ENCODE measurements at regions not wholly inside any gene's neighbourhood (a gene's known extent, or its start where the extent isn't known, plus 50 kb on each side); places are given as distances from the start of the nearest gene placed in this dataset.
"Not testable (repeated sequence)": the region's sequence is repeated elsewhere in the genome, so short reads cannot be mapped to it uniquely, and the experiment has no call there.

DNA sequence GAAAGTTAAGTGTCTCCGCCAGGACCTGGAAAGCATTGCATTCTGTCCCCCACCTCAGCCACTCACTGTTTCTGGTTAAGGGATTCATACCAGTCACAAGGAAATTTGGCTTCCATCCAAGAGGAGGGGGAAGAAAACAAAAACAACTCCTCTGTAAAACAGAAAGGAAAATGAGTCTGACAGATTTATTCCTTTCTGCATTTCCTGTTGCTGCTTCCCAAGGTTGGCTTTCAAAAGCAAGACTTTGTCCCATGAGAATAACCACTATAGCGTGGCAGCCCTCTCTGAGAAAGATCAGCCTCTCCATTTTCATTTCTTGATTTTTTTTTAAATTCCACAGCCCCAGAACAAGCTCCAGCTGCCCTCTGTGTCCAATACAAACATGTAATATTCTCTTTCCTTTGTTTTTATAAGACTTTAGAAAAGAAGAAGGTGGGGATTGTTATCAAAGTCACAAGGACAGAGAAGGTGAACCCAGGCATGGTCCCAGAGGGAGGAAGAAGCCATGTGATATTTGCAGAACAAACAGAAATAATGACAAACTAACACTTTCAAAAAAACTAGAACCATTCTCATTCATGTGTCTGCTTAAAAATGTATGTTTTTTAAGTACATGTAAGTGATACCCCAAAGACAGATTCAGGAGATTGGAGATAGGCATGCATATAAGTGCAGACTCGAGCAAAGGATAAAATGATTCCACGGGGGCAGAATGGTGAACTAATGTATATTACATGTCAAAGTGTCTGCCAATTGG is 90.7 kb upstream of the DCLK2 start:
- DNase-seq = no peak

DNA sequence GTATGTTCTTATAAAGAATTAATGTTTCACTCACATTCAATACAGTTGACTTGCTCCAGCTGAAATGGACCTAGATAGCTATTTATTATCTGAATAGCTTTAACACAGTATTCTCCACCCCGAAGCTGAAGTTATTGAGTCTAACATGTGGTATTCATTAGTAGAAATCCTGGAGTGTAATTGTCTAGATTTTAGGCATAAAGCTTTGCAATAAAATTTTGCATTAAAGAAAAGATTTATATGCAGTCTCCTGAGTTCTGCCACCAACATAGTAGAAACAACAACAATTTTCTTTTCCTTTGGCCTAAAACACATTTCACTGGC is 90.2 kb upstream of the DCLK2 start:
- no peak for DNase-seq

DNA sequence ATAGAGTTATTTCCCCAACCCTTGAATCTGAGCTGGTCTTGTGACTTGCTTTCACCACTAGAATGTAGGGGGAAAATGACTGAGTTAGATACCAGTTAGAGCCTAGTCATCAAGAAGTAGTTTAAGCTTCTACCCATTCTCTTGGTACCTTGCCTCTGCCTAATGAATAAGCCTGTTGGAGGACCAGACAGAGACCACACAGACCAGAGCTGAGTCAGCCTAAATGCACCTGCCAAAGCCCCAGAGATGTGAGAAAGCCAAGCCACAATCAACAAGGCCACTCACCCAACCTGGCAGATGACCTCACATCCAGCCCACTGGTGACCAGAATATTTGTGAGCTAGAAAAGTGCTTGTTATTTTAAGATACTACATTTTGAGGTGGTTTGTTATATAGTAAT is 85.2 kb upstream of the DCLK2 start:
- DNase-seq = no peak

DNA sequence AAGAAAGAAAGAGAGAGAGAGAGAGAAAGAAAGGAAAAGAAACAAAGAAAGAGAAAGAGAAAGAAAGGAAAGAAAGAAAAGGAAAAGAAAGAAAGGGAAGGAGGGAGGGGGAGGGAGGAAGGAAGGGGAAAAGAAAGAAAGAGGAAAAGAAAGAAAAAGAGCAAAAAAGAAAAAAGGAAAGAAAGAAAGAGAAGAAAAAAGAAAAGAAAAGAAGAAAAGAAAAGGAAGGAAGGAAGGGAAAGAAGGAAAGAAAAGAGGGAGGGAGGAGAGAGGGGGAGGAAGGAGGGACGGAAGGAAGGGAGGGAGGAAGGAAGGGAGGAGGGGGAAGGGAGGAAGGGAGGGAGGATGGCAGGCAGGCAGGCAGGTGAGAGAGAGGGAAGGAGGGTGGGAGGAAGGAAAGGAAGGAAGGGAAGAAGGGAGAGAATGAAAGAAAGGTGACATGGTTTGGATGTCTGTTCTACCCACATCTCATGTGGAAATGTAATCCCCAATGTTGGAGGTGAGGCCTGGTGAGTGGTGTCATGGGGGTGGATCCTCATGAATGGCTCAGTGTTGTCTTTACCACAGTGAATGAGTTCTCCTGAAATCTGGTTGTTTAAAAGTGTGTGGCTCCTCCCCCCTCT is 83.0 kb upstream of the DCLK2 start:
- DNase-seq = no peak

DNA sequence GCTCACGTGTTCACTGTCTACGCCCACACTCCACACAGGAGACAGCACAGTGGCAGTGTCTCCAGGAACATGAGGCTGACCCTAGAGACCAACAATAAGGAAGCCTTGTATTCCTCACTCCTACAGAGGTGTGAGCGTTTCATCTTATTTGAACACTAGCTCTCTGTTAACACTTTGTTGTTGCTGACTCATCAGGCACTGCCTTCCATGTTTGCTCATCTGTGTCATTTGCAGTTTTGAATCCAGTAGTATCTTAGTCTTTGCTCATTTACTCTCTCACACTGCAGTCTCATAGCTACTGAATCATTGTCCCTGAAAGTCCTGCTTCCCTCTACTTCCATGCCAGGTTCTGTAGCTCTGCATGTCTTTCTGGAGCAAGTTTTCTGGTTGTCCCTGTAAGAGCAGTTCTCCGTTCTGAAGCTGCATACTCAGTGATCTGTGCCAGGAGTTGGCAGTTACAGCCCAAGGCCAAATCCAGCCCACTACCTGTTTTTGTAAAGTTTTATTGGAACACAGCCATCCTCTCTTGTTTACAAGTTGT is 80.3 kb upstream of the DCLK2 start:
- no peak for DNase-seq

DNA sequence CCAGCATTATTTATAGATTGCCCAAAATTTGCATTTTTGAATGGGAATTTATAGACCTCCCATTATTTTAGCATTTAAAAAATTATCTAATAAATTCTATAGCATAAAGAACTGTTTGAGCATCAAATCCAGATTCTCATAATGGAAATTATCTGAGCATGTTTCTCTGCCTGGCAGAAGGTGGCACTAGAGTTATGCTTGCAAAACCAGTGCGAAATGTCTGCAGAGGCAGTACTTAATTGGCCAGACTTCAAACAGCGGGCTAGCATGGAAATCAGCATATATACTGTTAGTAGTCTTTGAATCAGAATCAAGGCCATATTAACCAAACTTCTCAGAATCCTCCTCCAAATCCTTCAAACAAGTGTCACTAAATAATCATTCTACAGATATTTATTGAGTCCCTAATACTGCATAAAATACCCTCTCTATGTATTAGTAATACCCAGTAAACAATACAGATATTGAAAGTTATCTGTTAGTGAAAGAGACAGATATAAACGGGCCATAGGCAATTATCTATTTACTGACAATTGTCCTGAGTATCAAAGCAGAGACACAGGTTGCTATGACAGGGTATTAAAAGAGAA is 78.7 kb upstream of the DCLK2 start:
- DNase-seq = no peak

DNA sequence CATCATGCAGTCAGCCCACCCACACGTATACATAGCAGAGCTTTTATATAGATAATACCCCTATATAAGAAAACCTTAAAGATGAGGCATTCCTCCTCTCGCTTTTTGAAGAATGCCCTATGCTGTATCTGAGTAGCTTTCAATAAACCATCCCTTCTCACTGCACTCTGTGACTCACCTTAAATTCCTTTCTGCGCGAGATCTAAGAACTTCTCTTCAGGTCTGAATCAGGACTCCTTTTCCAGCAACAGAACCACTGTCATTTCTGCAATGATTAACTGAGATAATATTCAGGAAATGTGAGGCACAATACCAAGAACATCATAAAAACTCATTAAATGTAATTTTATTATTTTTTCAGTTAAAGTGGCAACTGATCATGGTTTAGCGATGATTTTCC is 76.4 kb upstream of the DCLK2 start:
- DNase-seq = no peak

DNA sequence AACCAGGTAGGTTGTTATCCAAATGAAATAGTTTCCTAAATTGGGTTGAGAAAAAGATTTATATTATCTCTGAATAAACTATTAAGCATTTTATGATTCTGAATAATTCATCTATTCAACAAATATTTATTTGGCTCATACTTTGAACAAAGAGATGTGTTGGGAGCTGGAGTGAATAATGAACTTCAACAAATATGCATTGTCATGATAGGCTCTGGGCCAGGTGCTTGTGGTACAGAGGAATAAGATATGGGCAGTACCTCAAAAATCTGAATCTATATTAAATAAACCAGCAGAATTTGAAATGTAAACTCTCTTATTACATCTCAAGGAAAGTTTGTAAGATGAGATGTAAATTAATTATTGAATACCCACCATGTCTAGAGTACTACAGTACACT is 75.7 kb upstream of the DCLK2 start:
- DNase-seq = no peak

DNA sequence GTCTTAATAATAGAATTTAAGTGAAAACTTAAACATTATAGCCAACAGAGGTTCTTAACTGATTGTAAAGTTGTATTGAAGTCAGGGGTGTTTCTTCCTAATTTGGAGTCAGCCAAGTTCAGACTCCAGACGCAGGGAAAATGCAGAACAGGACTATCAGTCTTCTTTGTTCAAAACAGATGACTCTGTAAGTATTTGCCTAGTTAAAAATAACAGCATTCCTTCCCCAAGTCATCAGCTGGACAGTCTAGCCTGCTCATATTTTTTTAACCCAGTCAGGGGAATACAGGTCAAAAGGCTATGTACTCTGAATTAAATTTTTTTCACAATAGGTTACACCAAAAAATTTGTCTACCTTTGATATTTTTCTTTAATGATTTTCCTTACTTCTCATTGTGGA is 73.8 kb upstream of the DCLK2 start:
- no peak for DNase-seq

DNA sequence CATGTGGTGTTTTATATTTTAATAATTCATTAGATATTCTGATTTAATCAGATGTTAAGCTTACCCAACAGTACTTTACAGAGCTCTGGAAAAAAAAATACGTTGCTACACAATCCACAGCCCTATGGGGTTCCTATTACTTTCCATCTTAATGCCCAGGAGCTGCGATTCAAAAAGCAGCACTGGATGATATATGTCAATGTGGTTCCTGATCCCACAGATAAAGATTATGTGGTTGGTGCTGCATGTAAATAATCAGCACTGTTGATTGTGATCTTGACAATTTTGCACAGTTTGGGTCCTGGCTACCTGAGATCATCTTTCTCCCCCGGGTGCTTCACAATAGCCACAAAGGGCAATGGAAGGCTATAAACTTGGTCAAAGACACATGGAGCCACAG is 72.7 kb upstream of the DCLK2 start:
- DNase-seq = no peak

DNA sequence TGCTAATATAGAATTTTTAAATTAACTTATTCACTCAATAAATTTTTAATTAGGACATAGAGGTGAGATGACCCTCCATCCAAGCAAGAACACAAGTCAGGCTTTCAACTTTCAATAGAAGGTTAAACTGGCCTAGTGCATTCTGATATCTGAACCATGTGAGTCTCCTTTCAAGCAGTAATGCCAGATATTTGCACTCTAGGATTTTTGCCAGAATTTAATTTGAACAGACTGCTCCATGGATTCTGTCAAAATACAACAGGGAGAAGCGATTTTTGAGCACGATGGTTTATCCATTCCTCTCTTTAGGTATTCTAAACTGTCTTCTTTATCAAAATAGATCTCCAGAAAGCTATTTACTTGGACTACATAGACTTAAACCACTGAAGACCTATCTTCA is 72.0 kb upstream of the DCLK2 start:
- DNase-seq = no peak

DNA sequence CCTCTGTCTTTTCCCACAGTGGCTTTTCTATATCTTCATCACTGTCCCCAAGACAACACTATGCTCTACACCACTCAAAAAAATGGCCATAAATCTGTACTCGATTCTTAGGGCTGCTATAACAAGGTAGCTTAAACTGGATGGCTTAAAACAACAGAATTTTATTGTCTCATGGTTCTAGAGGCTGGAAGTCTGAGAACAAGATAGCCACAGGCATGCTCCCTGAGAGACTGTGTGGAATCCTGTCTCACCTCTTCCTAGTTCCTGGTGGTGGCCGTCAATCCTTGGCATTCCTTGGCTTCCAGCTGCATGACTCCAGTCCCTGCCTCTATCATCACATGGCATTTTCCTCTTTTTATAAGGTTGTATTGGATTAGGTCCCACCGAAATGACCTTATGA is 70.7 kb upstream of the DCLK2 start:
- no peak for DNase-seq

DNA sequence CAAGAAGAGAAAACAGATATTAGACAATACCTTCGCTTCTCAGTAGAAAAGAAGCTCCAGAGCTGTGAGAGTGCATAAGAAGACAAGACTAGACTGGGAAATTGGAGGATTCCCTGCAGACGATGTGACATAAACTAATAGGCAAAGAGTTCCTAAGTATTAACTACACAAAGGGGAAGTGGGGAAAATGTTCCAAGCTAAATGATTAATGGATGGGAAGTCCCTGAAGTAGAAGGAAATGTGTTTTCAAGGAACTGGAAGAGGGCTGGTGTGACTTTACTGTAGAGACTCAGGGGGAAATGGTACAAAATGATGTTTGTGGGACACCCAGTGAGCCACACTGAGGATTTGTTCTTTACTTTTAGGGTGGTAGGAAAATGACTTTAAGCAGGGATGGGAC is 69.7 kb upstream of the DCLK2 start:
- no peak for DNase-seq

DNA sequence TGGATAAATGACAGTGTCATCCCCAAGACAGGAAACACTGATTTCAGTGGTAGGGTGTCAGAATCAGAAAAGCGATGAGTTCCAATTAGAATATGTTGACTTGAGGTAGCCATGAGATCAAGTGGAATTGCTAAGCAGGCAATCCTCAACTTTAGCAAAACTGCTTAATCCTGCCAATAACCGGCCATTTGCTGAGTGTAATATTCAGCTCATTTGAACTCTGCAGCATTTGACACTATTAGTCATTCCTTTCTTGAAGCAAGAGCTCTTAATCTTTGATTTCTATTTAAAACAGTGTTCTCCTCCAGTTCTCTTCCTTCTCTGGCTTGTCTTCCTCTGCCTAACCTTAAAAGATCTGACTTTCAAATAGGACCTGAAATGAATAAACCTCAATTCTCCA is 68.7 kb upstream of the DCLK2 start:
- DNase-seq = no peak

DNA sequence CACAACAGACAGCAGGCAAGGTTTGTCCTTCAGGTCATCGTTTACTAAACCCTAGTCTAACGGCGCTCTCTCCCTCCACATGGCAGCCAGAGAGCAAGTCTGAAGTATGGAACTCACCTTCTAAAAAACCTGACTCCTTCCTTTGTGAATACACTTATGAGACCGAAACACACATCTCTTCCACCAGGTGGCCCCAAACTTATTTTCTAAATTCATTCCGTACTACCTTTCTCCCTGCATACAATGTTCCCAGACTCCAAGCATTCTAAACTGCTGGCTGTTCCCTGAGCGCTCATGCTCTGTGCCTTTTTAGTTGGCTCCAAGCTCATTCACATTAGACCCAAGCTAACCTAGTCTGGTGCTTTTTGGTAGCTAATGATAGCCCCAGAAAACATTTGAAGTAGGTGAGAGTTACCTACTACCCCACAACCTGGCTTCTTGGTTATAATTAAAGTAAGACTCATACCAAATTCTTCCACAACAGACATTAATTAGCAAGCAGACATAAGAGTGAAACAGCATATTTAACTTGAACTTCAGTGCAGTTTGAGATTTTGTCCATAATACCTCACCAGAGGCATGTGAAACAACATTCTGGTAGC is 67.6 kb upstream of the DCLK2 start:
- no peak for DNase-seq

DNA sequence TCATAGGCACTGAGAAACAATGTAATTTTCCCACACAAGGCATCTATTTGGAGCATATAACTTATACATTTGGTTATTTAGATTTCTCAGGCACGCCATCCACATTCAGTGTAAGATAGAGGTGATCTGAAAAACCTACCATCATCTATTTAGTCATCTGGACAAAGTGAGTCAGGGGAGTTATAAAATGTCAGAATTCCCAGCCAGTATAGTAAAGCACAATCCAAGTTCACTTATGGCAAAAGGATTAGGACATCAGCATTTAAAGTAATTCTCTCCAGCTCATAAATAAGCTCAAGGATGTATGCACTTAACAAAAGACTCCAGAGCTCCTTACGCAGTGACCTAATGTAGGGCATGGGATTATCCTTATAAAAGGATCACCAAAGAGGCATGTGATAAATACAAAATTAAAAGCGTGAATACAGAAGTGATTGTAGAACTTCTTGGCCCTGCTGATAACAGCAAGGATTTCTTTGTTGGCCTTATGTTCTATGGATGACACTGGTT is 65.3 kb upstream of the DCLK2 start:
- no peak for DNase-seq

DNA sequence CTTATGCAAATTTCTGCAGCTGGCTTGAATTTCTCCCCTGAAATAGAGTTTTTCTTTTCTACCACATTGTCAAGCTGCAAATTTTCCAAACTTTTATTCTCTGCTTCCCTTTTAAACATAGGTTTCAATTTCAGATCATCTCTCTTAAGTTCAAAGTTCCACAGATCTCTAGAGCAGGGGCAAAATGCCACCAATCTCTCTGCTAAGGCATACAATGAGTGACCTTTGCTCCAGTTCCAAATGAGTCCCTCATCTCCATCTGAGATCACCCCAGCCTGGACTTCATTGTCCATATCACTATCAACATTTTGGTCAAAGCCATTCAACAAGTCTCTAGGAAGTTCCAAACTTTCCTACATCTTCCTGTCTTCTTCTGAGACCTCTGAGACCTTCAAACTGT is 62.3 kb upstream of the DCLK2 start:
- not testable (repeated sequence) for DNase-seq

DNA sequence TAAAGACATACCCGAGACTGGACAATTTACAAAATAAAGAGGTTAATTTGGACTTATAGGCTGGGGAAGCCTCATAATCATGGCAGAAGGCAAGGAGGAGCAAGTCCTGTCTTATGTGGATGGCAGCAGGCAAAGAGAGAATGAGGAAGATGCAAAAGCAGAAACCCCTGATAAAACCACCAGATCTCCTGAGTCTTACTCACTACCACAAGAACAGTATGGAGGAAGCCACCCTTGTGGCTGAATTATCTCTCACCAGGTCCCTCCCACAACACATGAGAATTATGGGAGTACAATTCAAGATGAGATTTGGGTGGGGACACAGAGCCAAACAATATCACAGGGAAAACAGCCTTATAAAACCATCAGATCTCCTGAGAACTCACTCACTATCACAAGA is 61.6 kb upstream of the DCLK2 start:
- not testable (repeated sequence) for DNase-seq

DNA sequence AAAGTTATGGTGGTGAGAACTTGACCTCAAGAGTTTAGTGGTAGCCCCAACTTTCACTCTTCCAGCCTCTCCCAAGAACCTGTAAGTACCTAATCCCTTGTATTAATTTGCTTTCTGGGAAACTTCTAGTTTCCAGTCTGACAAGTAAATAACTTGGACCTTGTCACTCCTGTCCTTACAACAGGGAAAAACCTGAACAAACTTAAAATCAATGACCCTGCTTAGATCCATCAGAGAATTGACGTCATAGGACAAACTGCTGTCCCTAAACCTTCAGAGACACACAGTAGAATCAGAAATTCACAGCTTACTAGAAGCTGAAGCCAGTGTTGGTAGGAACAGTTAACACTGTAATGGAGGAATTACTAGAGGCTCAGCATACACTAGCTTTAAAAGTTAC is 60.0 kb upstream of the DCLK2 start:
- DNase-seq = no peak

DNA sequence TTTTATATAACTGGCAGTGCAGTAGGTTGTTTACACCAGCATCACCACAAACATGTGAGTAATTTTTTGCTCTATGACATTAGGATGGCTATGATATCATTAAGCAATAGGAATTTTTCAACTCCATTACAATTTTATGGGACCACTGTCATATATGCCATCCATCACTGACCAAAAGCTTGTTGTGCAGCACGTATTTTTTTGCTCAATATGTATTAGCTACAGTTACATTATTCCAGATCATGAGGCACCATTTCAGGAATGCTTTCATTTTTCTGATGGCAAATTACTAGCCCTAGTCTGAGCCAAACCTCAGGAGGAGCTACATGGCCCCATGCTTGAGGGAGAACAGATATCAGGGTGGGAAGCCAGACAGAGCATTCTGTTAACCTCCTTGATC is 56.8 kb upstream of the DCLK2 start:
- DNase-seq = no peak

DNA sequence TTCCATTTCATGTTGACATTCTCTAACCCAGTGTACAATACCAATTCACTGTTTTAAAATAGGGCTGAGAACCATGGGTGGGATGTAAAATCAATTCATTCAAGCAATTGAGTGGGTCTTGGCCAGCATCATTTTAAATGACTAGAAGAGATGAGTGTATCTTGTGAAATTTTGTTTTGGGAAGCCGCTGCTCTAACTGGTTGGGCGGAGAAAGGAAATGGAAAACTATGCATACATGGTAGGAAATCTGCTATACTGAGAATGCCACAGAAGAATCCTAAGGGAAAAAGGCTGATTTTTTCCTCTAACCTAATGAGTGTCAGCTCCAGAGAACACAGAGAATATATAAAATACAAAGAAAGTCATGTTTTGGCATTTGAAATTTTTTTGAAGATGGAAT is 54.8 kb upstream of the DCLK2 start:
- DNase-seq = no peak

DNA sequence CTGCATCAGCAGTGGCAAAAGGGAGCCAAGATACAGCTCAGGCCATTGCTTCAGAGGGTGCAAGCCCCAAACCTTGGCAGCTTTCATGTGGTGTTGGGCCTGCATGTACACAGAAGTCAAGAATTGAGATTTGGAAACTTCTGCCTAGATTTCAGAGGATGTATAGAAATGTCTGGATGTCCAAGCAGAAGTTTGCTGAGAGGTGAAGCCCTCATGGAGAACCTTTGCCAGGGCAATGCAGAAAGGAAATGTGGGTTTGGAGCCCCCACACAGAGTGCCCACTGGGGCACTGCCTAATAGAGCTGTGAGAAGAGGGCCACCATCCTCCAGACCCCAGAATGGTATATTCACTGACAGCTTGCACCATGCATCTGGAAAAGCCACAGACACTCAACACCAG is 51.3 kb upstream of the DCLK2 start:
- DNase-seq = not testable (repeated sequence)
